ENCODE measurements at regions not wholly inside any gene's neighbourhood (a gene's known extent, or its start where the extent isn't known, plus 50 kb on each side); places are given as distances from the start of the nearest gene placed in this dataset.

GRCh38 chr10:61232780-61233179 is 220.4 kb downstream of the TMEM26 start (continued):
- no peak for TF ChIP-seq AR (CRISPR knock-in tag; IDR thresholded peaks at IDR 0.05)
- TF ChIP-seq MYBL2 (CRISPR knock-in tag; IDR thresholded peaks at IDR 0.05) = no peak
- no peak for TF ChIP-seq SP1 (CRISPR knock-in tag; conservative IDR thresholded peaks at IDR 0.05)
- no peak for TF ChIP-seq NFATC4 (CRISPR knock-in tag; IDR thresholded peaks at IDR 0.05)
- no peak for TF ChIP-seq ZNF317 (CRISPR knock-in tag; IDR thresholded peaks at IDR 0.05; ENCODE audit: borderline replicate concordance, low read depth)
- no peak for TF ChIP-seq ZNF232 (CRISPR knock-in tag; IDR thresholded peaks at IDR 0.05)
- TF ChIP-seq CBFB (CRISPR knock-in tag; IDR thresholded peaks at IDR 0.05; ENCODE audit: low read depth) = no peak
- no peak for TF ChIP-seq ZNF281 (CRISPR knock-in tag; IDR thresholded peaks at IDR 0.05)
- TF ChIP-seq MAX (CRISPR knock-in tag; IDR thresholded peaks at IDR 0.05) = no peak

- ChIA-PET CTCF (no interaction called here), POLR2A (interaction anchor here (0.6 kb wide), 1 partner anchor 417 kb away, joined by 3 read pairs; no protein-coding TSS in a partner anchor)
- ATAC-seq (no peak), DNase-seq (ENCODE audit: low spot score) (no peak)
- Mint-ChIP-seq H3K4me3 (no peak overlapping the region), H3K27me3 (ENCODE audit: low read depth) (no peaks in the 10 kb centered on the region), H3K27ac (no peak overlapping the region), H3K4me1 (no peaks in the 10 kb centered on the region), H3K9me3 (peaks cover 42% of the 10 kb centered on the region), H3K36me3 (peaks cover 8% of the 10 kb centered on the region)
- TF ChIP-seq ZNF532 (CRISPR knock-in tag; IDR thresholded peaks at IDR 0.05; ENCODE audit: borderline replicate concordance) (no peak), ATF2 (CRISPR knock-in tag; IDR thresholded peaks at IDR 0.05; ENCODE audit: borderline replicate concordance, low read depth) (no peak), OVOL2 (CRISPR knock-in tag; IDR thresholded peaks at IDR 0.05; ENCODE audit: borderline replicate concordance) (no peak), ZBTB43 (CRISPR knock-in tag; IDR thresholded peaks at IDR 0.05) (no peak), ZNF121 (CRISPR knock-in tag; IDR thresholded peaks at IDR 0.05) (no peak), AR (CRISPR knock-in tag; IDR thresholded peaks at IDR 0.05) (no peak), JAZF1 (CRISPR knock-in tag; IDR thresholded peaks at IDR 0.05) (no peak), NFYB (CRISPR knock-in tag; conservative IDR thresholded peaks at IDR 0.05; ENCODE audit: low read depth) (no peak), MXD4 (CRISPR knock-in tag; IDR thresholded peaks at IDR 0.05; ENCODE audit: borderline replicate concordance) (no peak), ELF4 (CRISPR knock-in tag; IDR thresholded peaks at IDR 0.05; ENCODE audit: low read depth) (no peak), CREB1 (CRISPR knock-in tag; IDR thresholded peaks at IDR 0.05) (no peak), CDX4 (CRISPR knock-in tag; IDR thresholded peaks at IDR 0.05; ENCODE audit: borderline replicate concordance) (no peak), ZNF317 (CRISPR knock-in tag; IDR thresholded peaks at IDR 0.05; ENCODE audit: borderline replicate concordance, low read depth) (no peak)
Observed at GRCh38 chr10:61225939-61226338, 227.2 kb downstream of the TMEM26 start.
